HUDEP-2 (cell line): ENCODE measurements at regions not wholly inside any gene's neighbourhood (a gene's known extent, or its start where the extent isn't known, plus 50 kb on each side); places are given as distances from the start of the nearest gene placed in this dataset.

Source experiments
- DNase-seq, 76 experiments: peaks; one replicate each; lab custom pipeline; 2025; ENCODE audit not compliant: unreplicated experiment in 76 of 76; lab: John Stamatoyannopoulos, UW

GRCh38 chrY:8652445-8652844 lies 684.8 kb upstream of the TSPY4 start:
- DNase-seq, result no peak

- DNase-seq, result no peak
Measured at GRCh38 chrY:8655017-8655416, 682.2 kb upstream of the TSPY4 start.

- no peak for DNase-seq
Measured at GRCh38 chrY:8656101-8656500, 681.2 kb upstream of the TSPY4 start.

- DNase-seq, result no peak
Measured at GRCh38 chrY:8656515-8656914, 680.7 kb upstream of the TSPY4 start.

- DNase-seq, result no peak
Measured at GRCh38 chrY:8659721-8660120, 677.5 kb upstream of the TSPY4 start.

- DNase-seq, result no peak
Measured at GRCh38 chrY:8673896-8674295, 663.4 kb upstream of the TSPY4 start.

GRCh38 chrY:8677336-8677935 lies 659.8 kb upstream of the TSPY4 start:
- no peak for DNase-seq

- no peak for DNase-seq
Measured at GRCh38 chrY:8687154-8687553, 650.1 kb upstream of the TSPY4 start.

- DNase-seq, result no peak
Measured at GRCh38 chrY:8690901-8691685, 646.2 kb upstream of the TSPY4 start.

- DNase-seq, result no peak
Measured at GRCh38 chrY:8698571-8698970, 638.7 kb upstream of the TSPY4 start.

- DNase-seq, result no peak
Measured at GRCh38 chrY:8705636-8706300, 631.5 kb upstream of the TSPY4 start.

GRCh38 chrY:8712296-8712695 lies 625.0 kb upstream of the TSPY4 start:
- DNase-seq, result no peak

GRCh38 chrY:8715226-8715625 lies 622.0 kb upstream of the TSPY4 start:
- no peak for DNase-seq

- no peak for DNase-seq
Measured at GRCh38 chrY:8726616-8727015, 610.6 kb upstream of the TSPY4 start.

GRCh38 chrY:8729971-8730370 lies 607.3 kb upstream of the TSPY4 start:
- DNase-seq, result no peak

- DNase-seq, result no peak
Measured at GRCh38 chrY:8741343-8742069, 595.8 kb upstream of the TSPY4 start.

GRCh38 chrY:8764184-8764583 lies 573.1 kb upstream of the TSPY4 start:
- DNase-seq, result no peak

GRCh38 chrY:8781184-8781890 lies 555.9 kb upstream of the TSPY4 start:
- DNase-seq, result peak in 6 of 76 experiments; percentile 0 to 11 (median 0)

- no peak for DNase-seq
Measured at GRCh38 chrY:8794561-8794960, 542.7 kb upstream of the TSPY4 start.

GRCh38 chrY:8804317-8804716 lies 532.9 kb upstream of the TSPY4 start:
- DNase-seq, result no peak
